Fibroblast of pulmonary artery (primary cell): ENCODE measurements at regions not wholly inside any gene's neighbourhood (a gene's known extent, or its start where the extent isn't known, plus 50 kb on each side); places are given as distances from the start of the nearest gene placed in this dataset.

Experiments used
- DNase-seq: peaks from one replicate; pipeline ENCODE4 v3.0.0-alpha.2; 2010; ENCODE audit warnings: low read depth
- H3K4me3 ChIP-seq: replicated peaks from 2 replicates; pipeline ENCODE4 v1.5.1; 2011; ENCODE audit warnings: low read depth, mild to moderate bottlenecking, control low read depth, low read length, moderate library complexity
- TF ChIP-seq, protein P1 (sequence below): IDR thresholded peaks from 2 replicates; pipeline ENCODE4 v1.5.1; 2011; ENCODE audit warnings: mild to moderate bottlenecking, control low read depth, low read length, inconsistent platforms; ENCODE audit errors: missing control alignments

DNA sequence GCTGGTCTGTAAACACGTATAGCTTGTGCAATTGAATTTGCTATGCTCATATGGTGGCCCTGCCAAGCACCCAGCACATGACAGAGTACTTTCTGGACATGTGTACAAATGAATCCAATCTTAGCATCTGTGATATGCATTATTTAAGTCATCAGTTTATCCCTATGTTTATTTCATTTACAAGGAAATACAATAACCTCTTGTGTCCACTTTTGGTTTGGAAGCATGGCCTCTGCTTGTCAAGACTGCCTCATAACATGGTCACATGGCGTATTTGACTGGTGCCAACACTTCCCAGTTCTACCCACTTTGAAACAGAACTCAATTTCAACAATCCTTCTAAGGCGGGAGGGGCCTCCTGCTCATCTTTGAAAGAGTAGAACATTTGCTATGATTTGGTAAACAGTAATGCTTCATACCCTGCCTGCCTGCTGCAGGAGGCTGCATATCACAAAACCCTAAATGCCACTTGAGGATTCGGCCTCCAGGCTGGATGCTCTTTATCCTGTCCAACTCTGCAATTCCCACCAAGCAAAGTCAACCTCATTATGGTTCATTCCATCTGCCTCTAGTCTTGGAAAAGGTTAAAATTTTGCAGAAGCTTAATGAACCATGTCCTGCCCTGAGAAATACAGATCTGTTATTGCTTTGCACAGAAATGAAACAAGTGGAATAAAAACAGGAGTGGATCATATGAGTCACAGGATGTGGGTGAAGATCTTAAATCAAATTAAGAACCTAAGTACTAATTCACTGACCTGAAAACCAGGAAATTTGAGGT, 151.3 kb downstream of the CYSLTR2 start:
- TF ChIP-seq, protein P1, sequence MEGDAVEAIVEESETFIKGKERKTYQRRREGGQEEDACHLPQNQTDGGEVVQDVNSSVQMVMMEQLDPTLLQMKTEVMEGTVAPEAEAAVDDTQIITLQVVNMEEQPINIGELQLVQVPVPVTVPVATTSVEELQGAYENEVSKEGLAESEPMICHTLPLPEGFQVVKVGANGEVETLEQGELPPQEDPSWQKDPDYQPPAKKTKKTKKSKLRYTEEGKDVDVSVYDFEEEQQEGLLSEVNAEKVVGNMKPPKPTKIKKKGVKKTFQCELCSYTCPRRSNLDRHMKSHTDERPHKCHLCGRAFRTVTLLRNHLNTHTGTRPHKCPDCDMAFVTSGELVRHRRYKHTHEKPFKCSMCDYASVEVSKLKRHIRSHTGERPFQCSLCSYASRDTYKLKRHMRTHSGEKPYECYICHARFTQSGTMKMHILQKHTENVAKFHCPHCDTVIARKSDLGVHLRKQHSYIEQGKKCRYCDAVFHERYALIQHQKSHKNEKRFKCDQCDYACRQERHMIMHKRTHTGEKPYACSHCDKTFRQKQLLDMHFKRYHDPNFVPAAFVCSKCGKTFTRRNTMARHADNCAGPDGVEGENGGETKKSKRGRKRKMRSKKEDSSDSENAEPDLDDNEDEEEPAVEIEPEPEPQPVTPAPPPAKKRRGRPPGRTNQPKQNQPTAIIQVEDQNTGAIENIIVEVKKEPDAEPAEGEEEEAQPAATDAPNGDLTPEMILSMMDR: no peak
- no peak overlapping the region for H3K4me3 ChIP-seq
- DNase-seq: no peak

DNA sequence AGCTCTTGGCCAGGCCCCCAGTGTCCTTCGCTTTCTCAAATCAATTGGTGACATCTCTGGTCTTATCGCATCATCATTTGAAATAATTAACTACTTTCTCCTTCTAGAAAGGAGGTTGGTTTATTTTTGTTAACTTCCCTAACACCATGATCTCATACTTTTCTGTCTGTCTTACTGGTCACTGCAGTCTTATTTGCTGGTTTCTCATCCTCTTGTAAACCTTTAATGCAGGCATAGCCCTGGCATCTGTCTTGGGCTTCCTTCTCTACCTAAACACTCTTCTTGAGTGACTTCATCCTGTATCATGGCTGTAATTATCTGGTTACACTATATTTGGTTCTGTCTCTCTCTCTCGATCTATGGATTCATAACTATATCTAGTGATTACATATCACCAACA, 152.8 kb downstream of the CYSLTR2 start:
- DNase-seq: no peak
- no peak overlapping the region for H3K4me3 ChIP-seq
- TF ChIP-seq, protein P1: no peak

DNA sequence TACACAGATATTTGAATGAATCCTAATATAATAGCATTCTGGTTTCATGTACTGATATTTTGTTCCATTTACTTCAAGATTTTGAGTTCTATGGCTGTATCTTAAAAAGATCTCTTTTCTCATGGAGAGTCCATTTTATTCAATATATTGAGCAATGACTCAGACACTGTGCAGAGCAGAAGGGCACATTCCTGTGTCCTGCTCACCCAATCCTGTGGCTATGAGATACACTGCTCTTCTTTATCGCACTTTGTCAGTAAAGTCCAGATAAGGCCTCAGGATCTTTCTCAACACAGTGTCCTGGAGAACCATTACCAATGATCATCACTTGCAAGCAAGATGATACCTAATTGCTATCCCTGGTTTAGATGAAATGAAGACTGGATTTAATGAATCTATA, 155.0 kb downstream of the CYSLTR2 start:
- peak; percentile 46 for DNase-seq
- TF ChIP-seq, protein P1: no peak
- no peak overlapping the region for H3K4me3 ChIP-seq

DNA sequence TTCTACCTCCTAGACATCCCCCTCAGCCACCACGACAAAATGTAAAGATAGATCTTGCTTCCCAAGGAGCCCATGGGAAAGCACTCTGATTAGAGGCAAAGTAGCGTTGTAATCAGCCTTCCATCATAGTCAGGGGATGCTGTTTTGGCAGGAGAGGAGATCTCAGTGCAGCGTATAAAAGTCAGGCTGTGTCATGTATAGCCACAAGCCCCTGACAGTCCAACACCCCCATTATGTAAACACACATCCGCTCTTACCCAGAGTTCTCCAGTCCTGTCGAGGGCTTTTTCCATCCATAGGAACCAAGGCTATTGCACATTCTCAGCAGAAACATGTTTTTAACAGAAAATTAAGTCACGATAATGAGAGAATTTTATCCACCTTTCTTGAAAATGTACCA, 156.3 kb downstream of the CYSLTR2 start:
- TF ChIP-seq, protein P1: no peak
- no peak for DNase-seq
- no peak overlapping the region for H3K4me3 ChIP-seq

DNA sequence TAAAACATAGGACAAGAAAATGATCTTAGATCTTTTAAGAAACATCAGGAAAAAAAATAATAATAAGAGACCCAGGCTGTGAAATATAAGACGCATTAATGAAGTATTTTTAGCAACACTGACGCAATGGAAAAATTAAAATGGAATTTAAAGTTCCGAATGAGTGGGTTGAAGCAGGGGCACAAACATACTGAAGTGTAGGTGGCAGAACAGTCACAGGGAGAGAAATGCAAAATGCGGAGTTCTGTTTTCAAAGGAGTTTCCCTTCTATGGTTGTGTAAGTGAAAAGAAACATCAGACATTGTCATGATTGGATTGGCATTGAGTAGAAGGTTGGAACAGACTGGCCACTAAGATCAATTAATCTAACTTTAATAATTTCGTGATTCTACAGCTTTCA, 159.8 kb downstream of the CYSLTR2 start:
- DNase-seq: no peak
- no peak overlapping the region for H3K4me3 ChIP-seq
- TF ChIP-seq, protein P1: no peak

DNA sequence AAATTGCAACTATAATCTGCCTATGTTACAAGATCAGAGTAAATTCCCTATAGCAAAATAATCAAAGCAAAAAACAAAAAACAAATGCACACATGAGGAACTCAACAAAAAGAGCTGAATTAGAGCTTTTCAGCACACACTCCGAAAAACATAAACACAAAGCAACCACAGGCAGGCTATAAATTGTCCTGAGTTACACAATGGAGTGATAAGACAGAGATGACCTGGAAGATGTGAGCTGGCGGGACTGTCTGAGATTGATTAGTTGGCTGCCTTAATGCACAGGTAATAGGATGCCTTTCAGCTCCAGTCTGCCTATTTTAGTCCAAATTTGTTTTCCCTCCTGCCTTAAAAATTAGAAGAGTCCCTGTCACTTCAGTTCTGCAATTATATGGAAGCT, 159.0 kb upstream of the FNDC3A start:
- TF ChIP-seq, protein P1: no peak
- no peak overlapping the region for H3K4me3 ChIP-seq

DNA sequence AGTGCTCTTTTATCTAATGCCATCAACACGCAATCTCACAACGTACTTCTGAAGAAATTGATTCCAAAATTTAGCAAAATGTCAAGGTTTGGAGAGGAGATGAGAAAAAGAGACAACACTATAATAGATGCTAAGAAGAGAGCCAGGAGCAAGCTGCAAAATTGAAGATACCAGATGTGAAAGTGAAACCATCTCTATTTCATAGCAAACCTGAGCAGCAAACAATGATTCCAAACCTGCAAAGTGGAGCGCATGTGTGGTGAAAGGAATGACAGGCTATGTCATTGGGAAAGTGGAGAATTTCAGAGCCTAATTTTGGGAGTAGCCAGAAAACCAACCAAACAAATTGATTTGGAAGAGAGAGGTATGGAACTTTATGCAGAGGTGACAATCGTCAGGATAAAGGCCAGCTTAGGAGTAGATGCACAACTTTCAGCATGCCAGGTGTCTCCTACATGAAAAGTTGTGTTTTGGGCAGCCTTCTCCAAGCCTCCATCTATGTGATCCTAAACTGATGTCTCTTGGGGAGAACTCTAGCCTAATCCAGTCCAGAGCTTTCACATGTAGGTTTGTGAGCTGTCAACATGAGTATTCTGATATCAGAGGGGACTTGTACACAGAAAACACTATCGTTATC, 158.4 kb upstream of the FNDC3A start:
- TF ChIP-seq, protein P1: no peak
- DNase-seq: no peak

More for the DNA sequence above, 159.0 kb upstream of the FNDC3A start:
- DNase-seq: no peak

More for the DNA sequence above, 158.4 kb upstream of the FNDC3A start:
- no peak overlapping the region for H3K4me3 ChIP-seq
